ENCODE measurements at regions not wholly inside any gene's neighbourhood (a gene's known extent, or its start where the extent isn't known, plus 50 kb on each side); places are given as distances from the start of the nearest gene placed in this dataset.

- TF ChIP-seq CTCF (IDR thresholded peaks at IDR 0.05; ENCODE audit: low read depth, low read length, missing input control) (no peak), JUND (IDR thresholded peaks at IDR 0.05) (no peak), FOXA2 (IDR thresholded peaks at IDR 0.05) (no peak)
These were observed 989.1 kb downstream of the FAM181B start (continued) for GRCh38 chr11:81744336-81745116.

GRCh38 chr11:81725701-81726100, 1008.0 kb downstream of the FAM181B start:
- Histone ChIP-seq H3K27ac (ENCODE audit: low read depth in 1 of 2, low read length in 2 of 2) (no peak overlapping the region), H3K36me3 (ENCODE audit: control insufficient read depth in 4 of 4, insufficient read depth in 3 of 4, low read depth in 1 of 4, low read length in 3 of 4) (no peaks in the 10 kb centered on the region), H3K27me3 (ENCODE audit: control insufficient read depth in 4 of 4, insufficient read depth in 4 of 4, low read length in 3 of 4) (no peaks in the 10 kb centered on the region), H3K4me3 (ENCODE audit: low read depth in 1 of 3, low read length in 3 of 3) (no peak overlapping the region), H3K9me3 (ENCODE audit: control insufficient read depth in 4 of 4, low read length in 3 of 4) (peaks cover 0 to 6% (median 2%) of the 10 kb centered on the region in 4 donors), H3K4me1 (ENCODE audit: control insufficient read depth in 4 of 4, insufficient read depth in 4 of 4, low read length in 3 of 4) (no peaks in the 10 kb centered on the region), H3K9ac (ENCODE audit: low read depth in 1 of 2, low read length in 2 of 2) (no peak overlapping the region)
- WGBS = 61% methylated on average over 3 of the region's 3 CpGs
- DNase-seq (ENCODE audit: low spot score) = no peak
- TF ChIP-seq HNF4A (conservative IDR thresholded peaks at IDR 0.05) (no peak), JUND (IDR thresholded peaks at IDR 0.05) (no peak), FOXA2 (IDR thresholded peaks at IDR 0.05) (no peak), EGR1 (IDR thresholded peaks at IDR 0.05; ENCODE audit: low read depth in 2 of 2) (no peak), RAD21 (IDR thresholded peaks at IDR 0.05) (no peak), REST (IDR thresholded peaks at IDR 0.05) (no peak), GABPA (IDR thresholded peaks at IDR 0.05 in 1 of 2, conservative IDR thresholded peaks at IDR 0.05 in 1 of 2) (no peak), RXRA (IDR thresholded peaks at IDR 0.05) (no peak), HNF4G (IDR thresholded peaks at IDR 0.05) (no peak), ATF3 (IDR thresholded peaks at IDR 0.05) (no peak), SP1 (IDR thresholded peaks at IDR 0.05) (no peak), MAX (IDR thresholded peaks at IDR 0.05) (no peak), YY1 (IDR thresholded peaks at IDR 0.05) (no peak), CTCF (IDR thresholded peaks at IDR 0.05; ENCODE audit: low read depth, low read length, missing input control) (no peak)

Measured in liver (tissue), 8 donors.